PC-9 (cell line): ENCODE measurements at regions not wholly inside any gene's neighbourhood (a gene's known extent, or its start where the extent isn't known, plus 50 kb on each side); places are given as distances from the start of the nearest gene placed in this dataset.

Experiments
- CTCF ChIP-seq: fragments of 200-600 bp; sonication (generic); conservative IDR thresholded peaks from 2 replicates; pipeline ENCODE4 v1.6.1; 2017; ENCODE audit warnings: mixed run types, antibody characterized with exemption, mild to moderate bottlenecking, moderate library complexity
- EZH2 ChIP-seq: fragments of 200-600 bp; sonication (generic); IDR thresholded peaks from 2 replicates; pipeline ENCODE4 v1.8.0; 2017; ENCODE audit warnings: antibody characterized with exemption, low read depth

DNA sequence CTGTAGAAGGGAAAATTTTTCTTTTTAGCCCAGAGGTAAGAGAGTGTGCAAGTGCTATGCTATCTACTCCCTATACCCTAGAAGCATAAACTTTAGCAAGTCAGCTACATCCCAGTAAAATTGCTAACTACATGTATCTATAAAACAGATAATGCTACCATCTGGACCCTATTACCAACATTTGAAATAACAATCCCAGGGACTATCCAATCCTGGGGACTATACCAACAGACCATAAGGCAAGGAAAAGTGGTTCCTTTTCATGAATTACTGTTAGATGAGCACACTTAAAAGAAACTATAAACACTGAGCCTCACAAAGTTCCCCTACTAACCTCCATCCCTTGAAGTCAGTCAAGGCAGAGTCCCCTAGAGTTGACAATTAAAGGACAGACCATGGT lies 213.6 kb upstream of the VEGFC start:
- TF ChIP-seq CTCF (no peak), EZH2 (no peak)
